Sigmoid colon (tissue), 6 donors: ENCODE measurements at regions not wholly inside any gene's neighbourhood (a gene's known extent, or its start where the extent isn't known, plus 50 kb on each side); places are given as distances from the start of the nearest gene placed in this dataset.

Experiments used
- DNase-seq: peaks from one replicate; pipeline ENCODE4 v3.0.0-alpha.2; 2019
- H3K27ac ChIP-seq, 4 donors: fragments of 200-600 bp; sonication (generic); one replicate each; pipeline ENCODE4 v1.5.1; 2016 to 2019; ENCODE audit warnings: mild to moderate bottlenecking in 1 of 4
- H3K27me3 ChIP-seq, 3 donors: fragments of 200-600 bp; sonication (generic); one replicate each; pipeline ENCODE4 v1.5.1; 2019; ENCODE audit warnings: mild to moderate bottlenecking in 1 of 3
- H3K36me3 ChIP-seq, 4 donors: fragments of 200-600 bp; sonication (generic); one replicate each; pipeline ENCODE4 v1.5.1; 2016 to 2019
- H3K4me1 ChIP-seq, 4 donors: fragments of 200-600 bp; sonication (generic); one replicate each; pipeline ENCODE4 v1.5.1; 2017 to 2019
- H3K4me3 ChIP-seq, 4 donors: fragments of 200-600 bp; sonication (generic); one replicate each; pipeline ENCODE4 v1.5.1; 2017 to 2019; ENCODE audit warnings: mild to moderate bottlenecking in 2 of 4, moderate library complexity in 1 of 4
- H3K9me3 ChIP-seq, 4 donors: fragments of 200-600 bp in 3 of 4; sonication (generic) in 3 of 4; one replicate each; pipeline versions ENCODE4 v1.5.1 to v1.6.1; 2013 to 2019
- EP300 ChIP-seq, 4 donors: sonication (generic); formaldehyde crosslinking; IDR thresholded peaks; one replicate each; pipeline ENCODE4 v1.6.1; 2017; ENCODE audit warnings: antibody characterized with exemption in 4 of 4
- POLR2A ChIP-seq, 2 donors: fragments of 450-650 bp; IDR thresholded peaks; one replicate each; pipeline ENCODE4 v1.6.1; 2016; ENCODE audit warnings: antibody characterized with exemption in 2 of 2, mild to moderate bottlenecking in 2 of 2, moderate library complexity in 2 of 2
- POLR2AphosphoS5 ChIP-seq, 4 donors: sonication (generic); formaldehyde crosslinking; IDR thresholded peaks; one replicate each; pipeline ENCODE4 v1.6.1; 2017; ENCODE audit warnings: antibody characterized with exemption in 4 of 4
- WGBS, 2 donors: extraction: QIAGEN DNeasy Blood & Tissue Kit; methylation state at CpG; one replicate each; pipeline ENCODE4 v1.1.7; 2013; 5-methylcytosine and 5-hydroxymethylcytosine counted together
- intact Hi-C: fragments of 100-400 bp; cut with DNase I; formaldehyde crosslinking; loops from one replicate; pipeline ENCODE4 v1.15.1; 2023
- TF ChIP-seq, protein P1 (sequence below), 4 experiments: fragments of 450-650 bp in 3 of 4; fragments of 200-600 bp in 1 of 4; IDR thresholded peaks; one replicate each; pipeline ENCODE4 v1.5.1; 2016 to 2019; ENCODE audit warnings: antibody characterized with exemption in 4 of 4, mild to moderate bottlenecking in 3 of 4, moderate library complexity in 2 of 4
- donor health status: healthy with polysubstance abuse.
- donor health status: healthy.

- TF ChIP-seq, protein P1, sequence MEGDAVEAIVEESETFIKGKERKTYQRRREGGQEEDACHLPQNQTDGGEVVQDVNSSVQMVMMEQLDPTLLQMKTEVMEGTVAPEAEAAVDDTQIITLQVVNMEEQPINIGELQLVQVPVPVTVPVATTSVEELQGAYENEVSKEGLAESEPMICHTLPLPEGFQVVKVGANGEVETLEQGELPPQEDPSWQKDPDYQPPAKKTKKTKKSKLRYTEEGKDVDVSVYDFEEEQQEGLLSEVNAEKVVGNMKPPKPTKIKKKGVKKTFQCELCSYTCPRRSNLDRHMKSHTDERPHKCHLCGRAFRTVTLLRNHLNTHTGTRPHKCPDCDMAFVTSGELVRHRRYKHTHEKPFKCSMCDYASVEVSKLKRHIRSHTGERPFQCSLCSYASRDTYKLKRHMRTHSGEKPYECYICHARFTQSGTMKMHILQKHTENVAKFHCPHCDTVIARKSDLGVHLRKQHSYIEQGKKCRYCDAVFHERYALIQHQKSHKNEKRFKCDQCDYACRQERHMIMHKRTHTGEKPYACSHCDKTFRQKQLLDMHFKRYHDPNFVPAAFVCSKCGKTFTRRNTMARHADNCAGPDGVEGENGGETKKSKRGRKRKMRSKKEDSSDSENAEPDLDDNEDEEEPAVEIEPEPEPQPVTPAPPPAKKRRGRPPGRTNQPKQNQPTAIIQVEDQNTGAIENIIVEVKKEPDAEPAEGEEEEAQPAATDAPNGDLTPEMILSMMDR (IDR thresholded peaks at IDR 0.05) = no peak
- TF ChIP-seq POLR2A (IDR thresholded peaks at IDR 0.05) (no peak), POLR2AphosphoS5 (IDR thresholded peaks at IDR 0.05) (no peak), EP300 (IDR thresholded peaks at IDR 0.05) (no peak)
- intact Hi-C loops = no loop called here
- H3K9me3 ChIP-seq = no peaks in the 10 kb centered on the region
- H3K36me3 ChIP-seq = no peaks in the 10 kb centered on the region
- no peak for DNase-seq
- H3K27me3 ChIP-seq = no peaks in the 10 kb centered on the region
- H3K4me1 ChIP-seq = no peaks in the 10 kb centered on the region
- H3K4me3 ChIP-seq = no peak overlapping the region
- no peak overlapping the region for H3K27ac ChIP-seq
- 92 to 93% methylated on average over 5 of the region's 5 CpGs for WGBS, 2 donors
Observed at GRCh38 chr5:68368311-68369022, 152.9 kb downstream of the PIK3R1 start.

DNA sequence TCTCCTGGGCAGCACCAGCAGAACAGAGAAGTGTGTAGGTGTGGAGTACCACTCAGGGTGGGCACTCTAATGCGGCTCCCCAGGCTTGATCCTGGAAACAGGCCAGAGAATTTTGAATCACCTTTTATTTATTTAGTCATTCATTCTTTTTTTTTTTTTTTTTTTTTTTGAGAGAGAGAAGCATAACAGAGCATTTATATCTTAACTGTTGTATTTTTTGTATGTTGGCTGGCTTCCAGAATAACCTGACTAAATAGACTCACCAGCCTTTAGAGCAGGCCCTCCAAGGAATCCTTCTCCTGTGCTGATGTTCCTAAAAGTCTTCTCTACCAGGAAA lies 153.4 kb downstream of the PIK3R1 start:
- Histone ChIP-seq H3K27me3 (no peaks in the 10 kb centered on the region), H3K36me3 (no peaks in the 10 kb centered on the region), H3K4me1 (no peaks in the 10 kb centered on the region), H3K4me3 (no peak overlapping the region), H3K9me3 (no peaks in the 10 kb centered on the region), H3K27ac (no peak overlapping the region)
- no peak for TF ChIP-seq EP300 (IDR thresholded peaks at IDR 0.05)
- TF ChIP-seq POLR2A (IDR thresholded peaks at IDR 0.05) = no peak
- TF ChIP-seq, protein P1 (IDR thresholded peaks at IDR 0.05) = no peak
- no peak for TF ChIP-seq POLR2AphosphoS5 (IDR thresholded peaks at IDR 0.05)
- intact Hi-C loops = no loop called here
- no peak for DNase-seq
- WGBS, 2 donors = 15 to 52% methylated on average over 1 of the region's 1 CpG

GRCh38 chr5:68369457-68370125 lies 154.0 kb downstream of the PIK3R1 start:
- no peak for DNase-seq
- 51 to 72% methylated on average over 7 of the region's 7 CpGs for WGBS, 2 donors
- peaks cover 0 to 2% (median 0%) of the 10 kb centered on the region in 4 donors for H3K4me1 ChIP-seq
- intact Hi-C loops = no loop called here
- no peak overlapping the region for H3K4me3 ChIP-seq
- H3K27ac ChIP-seq = no peak overlapping the region
- TF ChIP-seq POLR2AphosphoS5 (IDR thresholded peaks at IDR 0.05) = no peak
- no peak for TF ChIP-seq POLR2A (IDR thresholded peaks at IDR 0.05)
- TF ChIP-seq EP300 (IDR thresholded peaks at IDR 0.05) = no peak
- TF ChIP-seq, protein P1 (IDR thresholded peaks at IDR 0.05) = no peak
- no peaks in the 10 kb centered on the region for H3K9me3 ChIP-seq
- no peaks in the 10 kb centered on the region for H3K27me3 ChIP-seq
- H3K36me3 ChIP-seq = no peaks in the 10 kb centered on the region

GRCh38 chr5:68370196-68370595 lies 154.6 kb downstream of the PIK3R1 start:
- no peaks in the 10 kb centered on the region for H3K27me3 ChIP-seq
- H3K27ac ChIP-seq = no peak overlapping the region
- 98% methylated on average over 2 of the region's 2 CpGs for WGBS, 2 donors
- DNase-seq = no peak
- H3K4me3 ChIP-seq = no peak overlapping the region
- H3K4me1 ChIP-seq = peaks cover 0 to 8% (median 0%) of the 10 kb centered on the region in 4 donors
- no peaks in the 10 kb centered on the region for H3K9me3 ChIP-seq
- TF ChIP-seq EP300 (IDR thresholded peaks at IDR 0.05) (no peak), POLR2A (IDR thresholded peaks at IDR 0.05) (no peak), POLR2AphosphoS5 (IDR thresholded peaks at IDR 0.05) (no peak)
- TF ChIP-seq, protein P1 (IDR thresholded peaks at IDR 0.05) = no peak
- H3K36me3 ChIP-seq = no peaks in the 10 kb centered on the region
- intact Hi-C loops = no loop called here
